ENCODE measurements at regions not wholly inside any gene's neighbourhood (a gene's known extent, or its start where the extent isn't known, plus 50 kb on each side); places are given as distances from the start of the nearest gene placed in this dataset.

- no peak for DNase-seq
Observed at GRCh38 chr1:55706397-55706796, 491.2 kb upstream of the USP24 start.

- DNase-seq = peak; percentile 52
Observed at GRCh38 chr1:55703726-55704363, 488.7 kb upstream of the USP24 start.

GRCh38 chr1:55702064-55702463 lies 486.9 kb upstream of the USP24 start:
- no peak for DNase-seq

- DNase-seq = peak; percentile 39
Observed at GRCh38 chr1:55700359-55701130, 485.4 kb upstream of the USP24 start.

GRCh38 chr1:55699228-55699627 lies 484.1 kb upstream of the USP24 start:
- no peak for DNase-seq

- DNase-seq = no peak
Observed at GRCh38 chr1:55697997-55698535, 482.9 kb upstream of the USP24 start.

GRCh38 chr1:55696891-55697290 lies 481.7 kb upstream of the USP24 start:
- no peak for DNase-seq

GRCh38 chr1:55696181-55696754 lies 481.1 kb upstream of the USP24 start:
- peak; percentile 50 for DNase-seq

- no peak for DNase-seq
Observed at GRCh38 chr1:55695552-55695951, 480.4 kb upstream of the USP24 start.

GRCh38 chr1:55695151-55695550 lies 480.0 kb upstream of the USP24 start:
- DNase-seq = no peak

- DNase-seq = peak; percentile 40
Observed at GRCh38 chr1:55694310-55694801, 479.2 kb upstream of the USP24 start.

- no peak for DNase-seq
Observed at GRCh38 chr1:55692726-55693125, 477.6 kb upstream of the USP24 start.

- DNase-seq = no peak
Observed at GRCh38 chr1:55690366-55690765, 475.2 kb upstream of the USP24 start.

GRCh38 chr1:55689800-55690199 lies 474.6 kb upstream of the USP24 start:
- DNase-seq = no peak

GRCh38 chr1:55685560-55685959 lies 470.4 kb upstream of the USP24 start:
- DNase-seq = peak; percentile 40

GRCh38 chr1:55684131-55684650 lies 469.0 kb upstream of the USP24 start:
- DNase-seq = no peak

GRCh38 chr1:55682198-55682597 lies 467.0 kb upstream of the USP24 start:
- no peak for DNase-seq

- no peak for DNase-seq
Observed at GRCh38 chr1:55679971-55680370, 464.8 kb upstream of the USP24 start.

- no peak for DNase-seq
Observed at GRCh38 chr1:55673416-55673815, 458.3 kb upstream of the USP24 start.

GRCh38 chr1:55670331-55671082 lies 455.3 kb upstream of the USP24 start:
- peak; percentile 81 for DNase-seq

- peak; percentile 36 for DNase-seq
Observed at GRCh38 chr1:55669293-55669692, 454.1 kb upstream of the USP24 start.

- no peak for DNase-seq
Observed at GRCh38 chr1:55662875-55663274, 447.7 kb upstream of the USP24 start.
